ENCODE measurements at regions not wholly inside any gene's neighbourhood (a gene's known extent, or its start where the extent isn't known, plus 50 kb on each side); places are given as distances from the start of the nearest gene placed in this dataset.

DNA sequence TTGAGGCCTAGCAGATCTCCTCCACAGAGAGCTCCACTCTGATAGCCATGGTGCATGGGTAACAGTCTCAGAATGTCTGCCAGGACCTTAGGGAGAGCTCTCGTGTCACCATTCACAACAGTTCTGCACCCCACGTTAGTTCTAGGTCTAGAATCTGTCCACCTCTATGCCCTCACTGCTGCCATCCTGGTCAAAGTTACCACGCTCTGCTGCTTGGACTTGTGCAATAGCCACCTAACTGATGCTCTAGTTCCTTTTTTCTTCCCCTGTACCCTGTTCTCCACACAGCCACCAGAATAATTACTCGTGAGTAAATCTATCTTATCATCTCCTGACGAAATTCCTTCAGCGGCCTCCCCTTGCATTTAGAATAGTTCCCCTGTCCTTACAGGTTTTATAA lies 268.8 kb upstream of the GATB start:
- H3K27me3 Mint-ChIP-seq (ENCODE audit: low read depth), result peaks cover 3% of the 10 kb centered on the region
- H3K27ac Mint-ChIP-seq, result no peak overlapping the region
- peaks cover 7% of the 10 kb centered on the region for H3K4me1 Mint-ChIP-seq
- H3K36me3 Mint-ChIP-seq (ENCODE audit: low read depth), result no peaks in the 10 kb centered on the region
- TF ChIP-seq, protein P1, sequence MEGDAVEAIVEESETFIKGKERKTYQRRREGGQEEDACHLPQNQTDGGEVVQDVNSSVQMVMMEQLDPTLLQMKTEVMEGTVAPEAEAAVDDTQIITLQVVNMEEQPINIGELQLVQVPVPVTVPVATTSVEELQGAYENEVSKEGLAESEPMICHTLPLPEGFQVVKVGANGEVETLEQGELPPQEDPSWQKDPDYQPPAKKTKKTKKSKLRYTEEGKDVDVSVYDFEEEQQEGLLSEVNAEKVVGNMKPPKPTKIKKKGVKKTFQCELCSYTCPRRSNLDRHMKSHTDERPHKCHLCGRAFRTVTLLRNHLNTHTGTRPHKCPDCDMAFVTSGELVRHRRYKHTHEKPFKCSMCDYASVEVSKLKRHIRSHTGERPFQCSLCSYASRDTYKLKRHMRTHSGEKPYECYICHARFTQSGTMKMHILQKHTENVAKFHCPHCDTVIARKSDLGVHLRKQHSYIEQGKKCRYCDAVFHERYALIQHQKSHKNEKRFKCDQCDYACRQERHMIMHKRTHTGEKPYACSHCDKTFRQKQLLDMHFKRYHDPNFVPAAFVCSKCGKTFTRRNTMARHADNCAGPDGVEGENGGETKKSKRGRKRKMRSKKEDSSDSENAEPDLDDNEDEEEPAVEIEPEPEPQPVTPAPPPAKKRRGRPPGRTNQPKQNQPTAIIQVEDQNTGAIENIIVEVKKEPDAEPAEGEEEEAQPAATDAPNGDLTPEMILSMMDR (IDR thresholded peaks at IDR 0.05; ENCODE audit: unreplicated experiment in 3 of 3), result no peak
- no peaks in the 10 kb centered on the region for H3K9me3 Mint-ChIP-seq
- no peak overlapping the region for H3K4me3 Mint-ChIP-seq

GRCh38 chr4:152028131-152028530 lies 267.3 kb upstream of the GATB start:
- Mint-ChIP-seq H3K4me3 (no peak overlapping the region), H3K36me3 (ENCODE audit: low read depth) (no peaks in the 10 kb centered on the region), H3K27ac (no peak overlapping the region), H3K4me1 (peaks cover 7% of the 10 kb centered on the region), H3K27me3 (ENCODE audit: low read depth) (peaks cover 3% of the 10 kb centered on the region), H3K9me3 (no peaks in the 10 kb centered on the region)
- TF ChIP-seq, protein P1 (IDR thresholded peaks at IDR 0.05; ENCODE audit: unreplicated experiment in 3 of 3), result no peak

DNA sequence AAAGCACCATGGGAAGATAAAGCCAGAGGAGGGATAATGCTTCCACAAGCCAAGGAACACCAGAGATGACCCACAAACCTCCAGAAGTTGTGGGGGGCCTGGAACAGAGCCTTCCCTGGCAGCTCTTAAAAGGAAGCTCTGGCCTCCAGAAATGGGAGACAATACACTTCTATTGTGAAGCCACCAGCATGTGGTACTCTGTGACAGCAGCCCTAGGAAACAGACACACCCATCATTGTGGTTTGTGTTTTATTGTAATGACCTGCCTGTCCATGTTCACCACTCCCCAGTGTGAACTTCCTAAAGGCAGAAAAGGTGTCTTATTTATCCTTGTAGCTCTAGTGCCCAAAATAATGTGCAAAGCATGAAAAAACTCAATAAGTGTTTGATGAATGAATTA lies 264.1 kb upstream of the GATB start:
- Mint-ChIP-seq H3K36me3 (ENCODE audit: low read depth) (no peaks in the 10 kb centered on the region), H3K4me3 (no peak overlapping the region), H3K27ac (no peak overlapping the region), H3K27me3 (ENCODE audit: low read depth) (no peaks in the 10 kb centered on the region), H3K4me1 (peaks cover 7% of the 10 kb centered on the region), H3K9me3 (no peaks in the 10 kb centered on the region)
- TF ChIP-seq, protein P1 (IDR thresholded peaks at IDR 0.05; ENCODE audit: unreplicated experiment in 3 of 3), result no peak

- H3K4me3 Mint-ChIP-seq, result no peak overlapping the region
- no peaks in the 10 kb centered on the region for H3K36me3 Mint-ChIP-seq (ENCODE audit: low read depth)
- H3K27me3 Mint-ChIP-seq (ENCODE audit: low read depth), result peaks cover under 1% of the 10 kb centered on the region
- TF ChIP-seq, protein P1 (IDR thresholded peaks at IDR 0.05; ENCODE audit: unreplicated experiment in 3 of 3), result no peak
- no peak overlapping the region for H3K27ac Mint-ChIP-seq
- peaks cover 7% of the 10 kb centered on the region for H3K4me1 Mint-ChIP-seq
- H3K9me3 Mint-ChIP-seq, result no peaks in the 10 kb centered on the region
Observed at GRCh38 chr4:152023674-152024073, 262.9 kb upstream of the GATB start.

DNA sequence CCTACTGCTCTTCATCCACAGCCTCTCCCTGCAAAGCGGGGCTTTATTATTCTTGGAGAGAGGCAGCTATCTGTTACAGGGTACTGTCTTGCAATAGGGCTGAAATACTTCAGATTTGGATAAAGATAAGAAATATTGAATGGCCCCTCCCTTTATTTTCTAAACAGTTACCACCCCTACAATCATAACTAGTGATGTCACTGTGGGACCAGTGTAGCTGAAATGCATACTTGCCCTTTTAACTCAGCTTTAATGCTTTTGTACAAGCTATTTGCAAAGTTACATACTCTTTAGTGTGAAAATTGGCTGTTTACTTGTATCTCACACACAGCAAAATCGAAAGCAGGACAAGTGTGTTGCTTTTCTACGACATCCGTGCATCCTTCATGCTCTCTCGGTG lies 261.7 kb upstream of the GATB start:
- no peaks in the 10 kb centered on the region for H3K9me3 Mint-ChIP-seq
- H3K27ac Mint-ChIP-seq, result no peak overlapping the region
- peaks cover 7% of the 10 kb centered on the region for H3K4me1 Mint-ChIP-seq
- TF ChIP-seq, protein P1 (IDR thresholded peaks at IDR 0.05; ENCODE audit: unreplicated experiment in 3 of 3), result no peak
- peaks cover 12% of the 10 kb centered on the region for H3K27me3 Mint-ChIP-seq (ENCODE audit: low read depth)
- H3K4me3 Mint-ChIP-seq, result no peak overlapping the region
- no peaks in the 10 kb centered on the region for H3K36me3 Mint-ChIP-seq (ENCODE audit: low read depth)

GRCh38 chr4:152021788-152022438 lies 261.1 kb upstream of the GATB start:
- TF ChIP-seq, protein P1 (IDR thresholded peaks at IDR 0.05; ENCODE audit: unreplicated experiment in 3 of 3), result no peak
- Mint-ChIP-seq H3K27ac (no peak overlapping the region), H3K9me3 (no peaks in the 10 kb centered on the region), H3K4me3 (no peak overlapping the region), H3K27me3 (ENCODE audit: low read depth) (peaks cover 13% of the 10 kb centered on the region), H3K4me1 (peaks cover 7% of the 10 kb centered on the region), H3K36me3 (ENCODE audit: low read depth) (no peaks in the 10 kb centered on the region)

All from nephron (organoid).